ENCODE measurements at regions not wholly inside any gene's neighbourhood (a gene's known extent, or its start where the extent isn't known, plus 50 kb on each side); places are given as distances from the start of the nearest gene placed in this dataset.

DNA sequence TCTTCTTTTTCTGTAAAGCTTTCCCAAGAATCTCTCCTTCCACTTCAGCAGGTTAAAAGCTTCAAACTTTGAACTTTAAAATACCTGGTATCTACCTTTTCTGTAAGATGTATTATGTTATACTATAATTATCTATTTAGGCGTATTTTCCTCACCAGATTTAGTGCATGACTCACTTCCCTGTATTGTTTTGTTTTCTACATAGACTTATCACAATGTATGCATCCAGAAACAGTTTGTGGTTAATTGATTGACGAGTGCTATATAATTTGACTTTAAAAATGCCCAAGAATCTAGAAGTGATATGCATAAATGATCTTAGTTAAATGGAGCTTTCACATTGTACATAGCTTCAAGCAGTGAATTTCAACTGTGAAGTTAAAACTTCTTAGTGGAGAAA is 473.9 kb upstream of the CDH2 start:
- Histone ChIP-seq H3K4me3 (no peak overlapping the region), H3K9me3 (no peaks in the 10 kb centered on the region), H3K36me3 (no peaks in the 10 kb centered on the region), H3K4me1 (no peaks in the 10 kb centered on the region), H3K27me3 (no peaks in the 10 kb centered on the region), H3K27ac (no peak overlapping the region), H3K9ac (ENCODE audit: low read depth in 2 of 2, low read length in 2 of 2) (no peak overlapping the region)
- intact Hi-C loops (cut with DNase I): no loop called here
- TF ChIP-seq CTCF (IDR thresholded peaks at IDR 0.05): no peak
- no peak for DNase-seq

GRCh38 chr18:28647961-28648360 is 471.0 kb upstream of the CDH2 start:
- Histone ChIP-seq H3K36me3 (no peaks in the 10 kb centered on the region), H3K9me3 (no peaks in the 10 kb centered on the region), H3K27me3 (no peaks in the 10 kb centered on the region), H3K9ac (ENCODE audit: low read depth in 2 of 2, low read length in 2 of 2) (no peak overlapping the region), H3K4me3 (no peak overlapping the region), H3K27ac (no peak overlapping the region), H3K4me1 (no peaks in the 10 kb centered on the region)
- DNase-seq: no peak
- intact Hi-C loops (cut with DNase I): no loop called here
- no peak for TF ChIP-seq CTCF (IDR thresholded peaks at IDR 0.05)

DNA sequence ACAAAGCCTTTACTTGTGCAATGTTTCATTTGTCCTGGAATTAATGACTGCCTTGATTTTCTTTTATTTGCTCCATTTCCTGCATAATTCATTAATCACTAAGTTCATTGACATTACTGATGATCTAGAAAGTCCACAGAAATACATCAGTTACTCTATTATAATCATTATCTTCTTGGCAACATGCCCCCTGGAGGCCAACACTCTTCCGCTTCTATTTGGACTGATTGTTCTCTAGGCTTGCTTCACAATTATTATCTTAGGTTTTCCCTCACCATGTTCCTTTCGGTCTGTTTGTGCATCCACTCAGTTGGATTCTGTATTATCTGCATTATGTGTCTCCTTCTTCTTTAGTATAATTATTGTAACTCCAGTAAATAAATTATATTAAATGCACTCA is 461.0 kb upstream of the CDH2 start:
- intact Hi-C loops (cut with DNase I): no loop called here
- Histone ChIP-seq H3K9me3 (no peaks in the 10 kb centered on the region), H3K27me3 (no peaks in the 10 kb centered on the region), H3K9ac (ENCODE audit: low read depth in 2 of 2, low read length in 2 of 2) (no peak overlapping the region), H3K4me1 (no peaks in the 10 kb centered on the region), H3K27ac (no peak overlapping the region), H3K4me3 (no peak overlapping the region), H3K36me3 (no peaks in the 10 kb centered on the region)
- DNase-seq: no peak
- TF ChIP-seq CTCF (IDR thresholded peaks at IDR 0.05): no peak

DNA sequence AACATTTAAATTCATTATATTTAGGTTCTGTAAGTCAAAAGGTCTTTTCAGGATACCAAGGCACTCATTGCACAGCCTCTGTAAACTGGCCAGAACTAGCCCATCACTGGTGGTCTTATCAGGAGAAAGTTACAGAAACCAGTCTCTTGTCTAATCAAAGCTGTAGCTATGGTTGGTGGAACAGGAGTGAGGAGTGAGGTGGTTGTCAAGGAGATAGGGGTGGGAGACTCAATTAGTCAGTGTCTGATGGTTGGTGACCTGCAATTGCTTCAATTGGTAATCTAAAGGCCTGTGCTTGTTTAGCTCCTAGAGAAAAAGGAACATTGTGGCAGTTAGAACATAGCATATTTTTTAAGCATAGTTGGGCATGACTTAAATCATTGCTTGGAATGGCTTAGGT is 458.6 kb upstream of the CDH2 start:
- DNase-seq: no peak
- intact Hi-C loops (cut with DNase I): no loop called here
- H3K36me3 ChIP-seq: no peaks in the 10 kb centered on the region
- H3K4me3 ChIP-seq: no peak overlapping the region
- H3K27ac ChIP-seq: no peak overlapping the region
- no peak for TF ChIP-seq CTCF (IDR thresholded peaks at IDR 0.05)
- no peaks in the 10 kb centered on the region for H3K27me3 ChIP-seq
- no peaks in the 10 kb centered on the region for H3K9me3 ChIP-seq
- H3K4me1 ChIP-seq: no peaks in the 10 kb centered on the region
- no peak overlapping the region for H3K9ac ChIP-seq (ENCODE audit: low read depth in 2 of 2, low read length in 2 of 2)

DNA sequence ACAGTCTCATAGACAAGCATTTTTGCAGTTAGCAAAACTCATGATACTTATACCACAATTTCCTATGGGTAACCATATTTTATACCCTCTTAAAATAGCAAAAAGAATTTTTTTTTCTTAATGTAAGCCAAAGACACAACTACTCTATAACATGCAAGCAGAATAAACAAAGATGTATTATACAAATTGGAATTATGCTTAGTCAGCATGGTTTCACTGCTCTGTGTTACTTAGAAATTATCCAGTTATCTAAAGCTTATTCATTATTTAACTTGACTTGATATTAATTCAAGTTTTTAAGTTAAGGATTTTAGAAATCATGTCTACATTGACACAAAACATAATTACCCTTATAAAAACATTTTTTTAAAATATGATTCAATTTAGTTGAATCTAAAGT is 449.8 kb upstream of the CDH2 start:
- intact Hi-C loops (cut with DNase I): no loop called here
- Histone ChIP-seq H3K9ac (ENCODE audit: low read depth in 2 of 2, low read length in 2 of 2) (no peak overlapping the region), H3K27me3 (no peaks in the 10 kb centered on the region)

More for the DNA sequence above, 449.8 kb upstream of the CDH2 start:
- H3K9me3 ChIP-seq: no peaks in the 10 kb centered on the region
- H3K4me3 ChIP-seq: no peak overlapping the region
- no peaks in the 10 kb centered on the region for H3K36me3 ChIP-seq
- DNase-seq: no peak
- no peaks in the 10 kb centered on the region for H3K4me1 ChIP-seq
- no peak overlapping the region for H3K27ac ChIP-seq
- no peak for TF ChIP-seq CTCF (IDR thresholded peaks at IDR 0.05)

Data from colonic mucosa (tissue), 4 donors.